GM18907 (cell line): ENCODE measurements at regions not wholly inside any gene's neighbourhood (a gene's known extent, or its start where the extent isn't known, plus 50 kb on each side); places are given as distances from the start of the nearest gene placed in this dataset.

Experiments used
- ATAC-seq: cut with Tn5 transposase; IDR thresholded peaks from one replicate; pipeline ENCODE4 v1.9.1; 2021; ENCODE audit warnings: mild to moderate bottlenecking, moderate library complexity; ENCODE audit not compliant: unreplicated experiment

- ATAC-seq: no peak
Observed at GRCh38 chr4:180640193-180640592, 1603.0 kb upstream of the TENM3 start.

- ATAC-seq: no peak
Observed at GRCh38 chr4:180641495-180641894, 1601.7 kb upstream of the TENM3 start.

GRCh38 chr4:180642732-180643131, 1600.5 kb upstream of the TENM3 start:
- ATAC-seq: no peak

- ATAC-seq: peak; percentile 65
Observed at GRCh38 chr4:180650273-180650672, 1592.9 kb upstream of the TENM3 start.

GRCh38 chr4:180652533-180652932, 1590.7 kb upstream of the TENM3 start:
- no peak for ATAC-seq

GRCh38 chr4:180655886-180656285, 1587.3 kb upstream of the TENM3 start:
- no peak for ATAC-seq

GRCh38 chr4:180657881-180658280, 1585.3 kb upstream of the TENM3 start:
- no peak for ATAC-seq

- peak; percentile 91 for ATAC-seq
Observed at GRCh38 chr4:180664766-180665368, 1578.3 kb upstream of the TENM3 start.

- ATAC-seq: no peak
Observed at GRCh38 chr4:180665481-180665880, 1577.7 kb upstream of the TENM3 start.

GRCh38 chr4:180665994-180666824, 1577.0 kb upstream of the TENM3 start:
- ATAC-seq: peak; percentile 85

GRCh38 chr4:180668732-180669131, 1574.5 kb upstream of the TENM3 start:
- ATAC-seq: no peak

GRCh38 chr4:180669680-180670079, 1573.5 kb upstream of the TENM3 start:
- no peak for ATAC-seq

- ATAC-seq: no peak
Observed at GRCh38 chr4:180674619-180675358, 1568.4 kb upstream of the TENM3 start.

- no peak for ATAC-seq
Observed at GRCh38 chr4:180675359-180675650, 1567.9 kb upstream of the TENM3 start.

- ATAC-seq: no peak
Observed at GRCh38 chr4:180680305-180680704, 1562.9 kb upstream of the TENM3 start.

GRCh38 chr4:180682776-180683175, 1560.4 kb upstream of the TENM3 start:
- ATAC-seq: no peak

GRCh38 chr4:180683186-180683585, 1560.0 kb upstream of the TENM3 start:
- ATAC-seq: no peak

GRCh38 chr4:180688480-180688879, 1554.7 kb upstream of the TENM3 start:
- ATAC-seq: no peak

- no peak for ATAC-seq
Observed at GRCh38 chr4:180694875-180695274, 1548.3 kb upstream of the TENM3 start.

GRCh38 chr4:180695851-180696250, 1547.4 kb upstream of the TENM3 start:
- ATAC-seq: no peak

- ATAC-seq: no peak
Observed at GRCh38 chr4:180696460-180697092, 1546.6 kb upstream of the TENM3 start.
